ENCODE measurements at regions not wholly inside any gene's neighbourhood (a gene's known extent, or its start where the extent isn't known, plus 50 kb on each side); places are given as distances from the start of the nearest gene placed in this dataset.
"Not testable (repeated sequence)": the region's sequence is repeated elsewhere in the genome, so short reads cannot be mapped to it uniquely, and the experiment has no call there.

DNA sequence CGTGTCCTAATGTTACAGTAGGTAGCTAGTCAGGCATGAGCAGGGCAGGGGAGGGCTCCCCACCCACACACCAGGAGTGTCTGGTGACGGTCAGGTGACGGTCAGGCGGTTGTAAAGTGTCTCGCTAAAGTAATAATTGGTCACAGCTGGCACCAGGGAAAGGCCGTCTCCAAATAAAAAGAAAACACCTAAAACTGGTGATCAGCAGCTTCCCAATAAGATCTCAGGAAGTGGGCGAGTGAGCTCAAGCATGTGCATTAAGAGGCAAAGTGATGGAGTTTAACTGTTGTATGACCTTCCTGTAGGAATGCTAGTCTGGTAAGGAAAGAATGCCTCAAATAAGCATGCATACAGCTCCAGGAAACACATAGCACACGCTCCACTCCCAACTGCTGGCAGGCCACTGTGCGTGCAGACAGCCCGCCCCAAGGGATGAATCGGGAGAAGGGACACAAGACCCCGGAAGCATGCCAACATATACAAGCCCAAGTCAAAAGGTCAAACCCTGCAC, 177.1 kb downstream of the RNF144A start:
- Histone ChIP-seq H3K27me3 (ENCODE audit: insufficient read depth, low read depth) (no peaks in the 10 kb centered on the region), H3K4me1 (ENCODE audit: low read depth, poor library complexity, severe bottlenecking) (peaks cover 12% of the 10 kb centered on the region), H3K27ac (no peak overlapping the region), H2AFZ (ENCODE audit: low read depth) (no peak overlapping the region), H3K36me3 (ENCODE audit: insufficient read depth) (no peaks in the 10 kb centered on the region), H3K4me2 (no peak overlapping the region), H3K4me3 (IDR thresholded peaks at IDR 0.05; ENCODE audit: insufficient read depth, low read depth, low read length) (no peak overlapping the region), H3K9ac (no peak overlapping the region), H3K79me2 (ENCODE audit: insufficient read depth, low read depth) (no peaks in the 10 kb centered on the region), H4K20me1 (ENCODE audit: insufficient read depth) (no peaks in the 10 kb centered on the region)
- TF ChIP-seq, protein P1, sequence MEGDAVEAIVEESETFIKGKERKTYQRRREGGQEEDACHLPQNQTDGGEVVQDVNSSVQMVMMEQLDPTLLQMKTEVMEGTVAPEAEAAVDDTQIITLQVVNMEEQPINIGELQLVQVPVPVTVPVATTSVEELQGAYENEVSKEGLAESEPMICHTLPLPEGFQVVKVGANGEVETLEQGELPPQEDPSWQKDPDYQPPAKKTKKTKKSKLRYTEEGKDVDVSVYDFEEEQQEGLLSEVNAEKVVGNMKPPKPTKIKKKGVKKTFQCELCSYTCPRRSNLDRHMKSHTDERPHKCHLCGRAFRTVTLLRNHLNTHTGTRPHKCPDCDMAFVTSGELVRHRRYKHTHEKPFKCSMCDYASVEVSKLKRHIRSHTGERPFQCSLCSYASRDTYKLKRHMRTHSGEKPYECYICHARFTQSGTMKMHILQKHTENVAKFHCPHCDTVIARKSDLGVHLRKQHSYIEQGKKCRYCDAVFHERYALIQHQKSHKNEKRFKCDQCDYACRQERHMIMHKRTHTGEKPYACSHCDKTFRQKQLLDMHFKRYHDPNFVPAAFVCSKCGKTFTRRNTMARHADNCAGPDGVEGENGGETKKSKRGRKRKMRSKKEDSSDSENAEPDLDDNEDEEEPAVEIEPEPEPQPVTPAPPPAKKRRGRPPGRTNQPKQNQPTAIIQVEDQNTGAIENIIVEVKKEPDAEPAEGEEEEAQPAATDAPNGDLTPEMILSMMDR (conservative IDR thresholded peaks at IDR 0.05; ENCODE audit: low read depth, low read length): no peak

- Histone ChIP-seq H4K20me1 (ENCODE audit: insufficient read depth) (no peaks in the 10 kb centered on the region), H3K27me3 (ENCODE audit: insufficient read depth, low read depth) (no peaks in the 10 kb centered on the region), H3K27ac (no peak overlapping the region), H3K4me1 (ENCODE audit: low read depth, poor library complexity, severe bottlenecking) (peaks cover 12% of the 10 kb centered on the region), H3K79me2 (ENCODE audit: insufficient read depth, low read depth) (no peaks in the 10 kb centered on the region), H3K4me3 (IDR thresholded peaks at IDR 0.05; ENCODE audit: insufficient read depth, low read depth, low read length) (peak overlapping the region; percentile 49), H3K36me3 (ENCODE audit: insufficient read depth) (no peaks in the 10 kb centered on the region), H3K4me2 (peak overlapping the region; percentile 83; the same call in 1 of the 2 replicates), H2AFZ (ENCODE audit: low read depth) (peak overlapping the region; percentile 75; the same call in 1 of the 2 replicates), H3K9ac (no peak overlapping the region)
- TF ChIP-seq, protein P1 (conservative IDR thresholded peaks at IDR 0.05; ENCODE audit: low read depth, low read length): no peak
Measured at GRCh38 chr2:7096726-7097352, 179.6 kb downstream of the RNF144A start.

GRCh38 chr2:7097353-7097895, 180.2 kb downstream of the RNF144A start:
- peak overlapping the region; percentile 75 for H2AFZ ChIP-seq (ENCODE audit: low read depth)
- H3K4me3 ChIP-seq (IDR thresholded peaks at IDR 0.05; ENCODE audit: insufficient read depth, low read depth, low read length): peak overlapping the region; percentile 49
- H3K9ac ChIP-seq: peak overlapping the region; percentile 30; the same call in 1 of the 2 replicates
- H3K27ac ChIP-seq: no peak overlapping the region
- H3K27me3 ChIP-seq (ENCODE audit: insufficient read depth, low read depth): no peaks in the 10 kb centered on the region
- peaks cover 12% of the 10 kb centered on the region for H3K4me1 ChIP-seq (ENCODE audit: low read depth, poor library complexity, severe bottlenecking)
- no peaks in the 10 kb centered on the region for H3K36me3 ChIP-seq (ENCODE audit: insufficient read depth)
- no peaks in the 10 kb centered on the region for H3K79me2 ChIP-seq (ENCODE audit: insufficient read depth, low read depth)
- peak overlapping the region; percentile 83 for H3K4me2 ChIP-seq
- TF ChIP-seq, protein P1 (conservative IDR thresholded peaks at IDR 0.05; ENCODE audit: low read depth, low read length): peak; percentile 93
- no peaks in the 10 kb centered on the region for H4K20me1 ChIP-seq (ENCODE audit: insufficient read depth)

DNA sequence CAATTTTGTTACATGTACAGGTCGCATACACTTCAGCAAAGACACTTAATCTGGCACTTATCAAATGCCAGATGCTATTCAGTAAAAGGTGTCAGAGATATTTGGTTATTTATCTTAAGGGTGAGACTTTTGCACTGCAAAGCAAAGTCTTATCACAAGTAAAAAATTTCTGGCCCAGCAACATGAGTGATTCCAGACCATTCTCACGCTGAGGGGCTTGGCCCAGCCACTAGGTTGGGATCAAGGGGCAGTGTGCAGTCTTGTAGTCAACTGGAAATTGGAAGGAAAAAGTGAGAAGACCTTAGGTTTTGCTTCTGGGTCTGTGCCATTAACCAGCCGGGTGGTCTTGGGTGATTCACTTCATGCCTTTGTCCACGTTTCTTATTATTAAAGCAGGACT, 181.6 kb downstream of the RNF144A start:
- no peak overlapping the region for H3K4me2 ChIP-seq
- peaks cover 12% of the 10 kb centered on the region for H3K4me1 ChIP-seq (ENCODE audit: low read depth, poor library complexity, severe bottlenecking)
- no peak overlapping the region for H3K27ac ChIP-seq
- no peaks in the 10 kb centered on the region for H4K20me1 ChIP-seq (ENCODE audit: insufficient read depth)
- H3K4me3 ChIP-seq (IDR thresholded peaks at IDR 0.05; ENCODE audit: insufficient read depth, low read depth, low read length): no peak overlapping the region
- no peak overlapping the region for H2AFZ ChIP-seq (ENCODE audit: low read depth)
- no peaks in the 10 kb centered on the region for H3K27me3 ChIP-seq (ENCODE audit: insufficient read depth, low read depth)
- no peaks in the 10 kb centered on the region for H3K36me3 ChIP-seq (ENCODE audit: insufficient read depth)
- TF ChIP-seq, protein P1 (conservative IDR thresholded peaks at IDR 0.05; ENCODE audit: low read depth, low read length): no peak
- no peak overlapping the region for H3K9ac ChIP-seq
- H3K79me2 ChIP-seq (ENCODE audit: insufficient read depth, low read depth): no peaks in the 10 kb centered on the region

GRCh38 chr2:7099687-7100086, 182.5 kb downstream of the RNF144A start:
- not testable (repeated sequence) for H3K36me3 ChIP-seq (ENCODE audit: insufficient read depth); H3K79me2 ChIP-seq (ENCODE audit: insufficient read depth, low read depth); H4K20me1 ChIP-seq (ENCODE audit: insufficient read depth)

More at GRCh38 chr2:7099687-7100086, 182.5 kb downstream of the RNF144A start:
- H3K27me3 ChIP-seq (ENCODE audit: insufficient read depth, low read depth); H2AFZ ChIP-seq (ENCODE audit: low read depth); H3K9ac ChIP-seq; H3K4me3 ChIP-seq (IDR thresholded peaks at IDR 0.05; ENCODE audit: insufficient read depth, low read depth, low read length); H3K27ac ChIP-seq; H3K4me2 ChIP-seq: not testable (repeated sequence)
- H3K4me1 ChIP-seq (ENCODE audit: low read depth, poor library complexity, severe bottlenecking): peaks cover 12% of the 10 kb centered on the region

All from KMS-11 (cell line).